Neural cell (in vitro differentiated cells): ENCODE measurements at regions not wholly inside any gene's neighbourhood (a gene's known extent, or its start where the extent isn't known, plus 50 kb on each side); places are given as distances from the start of the nearest gene placed in this dataset.

Experiments
- H2AFZ ChIP-seq: fragments of 200-600, 300-800 bp; sonication (generic), shearing (Covaris generic); 2 replicates; pipeline ENCODE4 v1.6.0; 2014; ENCODE audit warnings: low read depth, mild to moderate bottlenecking, antibody characterized with exemption, low read length, moderate library complexity
- H3F3A ChIP-seq: fragments of 200-600 bp; shearing (Covaris generic); 2 replicates; pipeline ENCODE4 v1.6.1; 2016; ENCODE audit warnings: mild to moderate bottlenecking, moderate library complexity, mixed read lengths, antibody characterized with exemption, low read length; ENCODE audit not compliant: insufficient read depth, poor library complexity, severe bottlenecking
- H3K27ac ChIP-seq: fragments of 200-600, 300-800 bp; sonication (generic), shearing (Covaris generic); 2 replicates; pipeline ENCODE4 v1.5.1; 2014; ENCODE audit warnings: mild to moderate bottlenecking, low read length, moderate library complexity
- H3K27me3 ChIP-seq: fragments of 300-800, 200-600 bp; sonication (generic), shearing (Covaris generic); 2 replicates; pipeline ENCODE4 v1.6.0; 2014; ENCODE audit warnings: mild to moderate bottlenecking, low read depth, low read length, moderate library complexity; ENCODE audit not compliant: insufficient read depth
- H3K36me3 ChIP-seq: fragments of 300-800, 200-600 bp; sonication (generic), shearing (Covaris generic); 2 replicates; pipeline ENCODE4 v1.5.1; 2014; ENCODE audit warnings: mild to moderate bottlenecking, antibody characterized with exemption, low read length, moderate library complexity; ENCODE audit not compliant: insufficient read depth
- H3K4me2 ChIP-seq: fragments of 300-800, 200-600 bp; sonication (generic), shearing (Covaris generic); 2 replicates; pipeline ENCODE4 v1.6.0; 2014; ENCODE audit warnings: mild to moderate bottlenecking, low read length
- H3K4me3 ChIP-seq: fragments of 300-800, 200-600 bp; sonication (generic), shearing (Covaris generic); 2 replicates; pipeline ENCODE4 v1.5.1; 2014; ENCODE audit warnings: mild to moderate bottlenecking, low read length, moderate library complexity
- H3K79me2 ChIP-seq: fragments of 200-600 bp; shearing (Covaris generic); replicated peaks from 2 replicates; pipeline ENCODE4 v1.6.0; 2014; ENCODE audit warnings: mild to moderate bottlenecking, low read length, moderate library complexity; ENCODE audit not compliant: insufficient read depth
- H3K9ac ChIP-seq: fragments of 300-800, 200-600 bp; sonication (generic), shearing (Covaris generic); 2 replicates; pipeline ENCODE4 v1.6.1; 2016; ENCODE audit warnings: mild to moderate bottlenecking, low read length, mixed read lengths
- H3K9me2 ChIP-seq: fragments of 200-600 bp; shearing (Covaris generic); 2 replicates; pipeline ENCODE4 v1.6.1; 2016; ENCODE audit warnings: mild to moderate bottlenecking, low read length, mixed read lengths; ENCODE audit not compliant: insufficient read depth
- H3K9me3 ChIP-seq: fragments of 200-600, 300-800 bp; sonication (generic), shearing (Covaris generic); 2 replicates; pipeline ENCODE4 v1.6.1; 2016; ENCODE audit warnings: mild to moderate bottlenecking, mixed run types, low read length, moderate library complexity, mixed read lengths
- H4K20me1 ChIP-seq: fragments of 200-600 bp; shearing (Covaris generic); 2 replicates; pipeline ENCODE4 v1.6.1; 2016; ENCODE audit warnings: mild to moderate bottlenecking, mixed run types; ENCODE audit not compliant: insufficient read depth
- EP300 ChIP-seq: fragments of 450-650 bp; conservative IDR thresholded peaks from 2 replicates; pipeline ENCODE4 v1.6.1; 2014; ENCODE audit warnings: antibody characterized with exemption, mild to moderate bottlenecking, moderate library complexity; ENCODE audit not compliant: poor library complexity, severe bottlenecking
- EZH2 ChIP-seq: fragments of 200-600, 300-800 bp; shearing (Covaris generic), sonication (generic); IDR thresholded peaks from 2 replicates; pipeline ENCODE4 v1.6.1; 2014; ENCODE audit warnings: antibody characterized with exemption, low read length, borderline replicate concordance, mild to moderate bottlenecking; ENCODE audit not compliant: insufficient read depth, poor library complexity, severe bottlenecking
- MXI1 ChIP-seq: fragments of 450-650 bp; conservative IDR thresholded peaks from 2 replicates; pipeline ENCODE4 v1.6.1; 2014; ENCODE audit warnings: antibody characterized with exemption, mild to moderate bottlenecking; ENCODE audit not compliant: poor library complexity, severe bottlenecking
- POLR2AphosphoS5 ChIP-seq: IDR thresholded peaks from 2 replicates; pipeline ENCODE4 v1.6.1; 2012
- RAD21 ChIP-seq: fragments of 450-650 bp; conservative IDR thresholded peaks from 2 replicates; pipeline ENCODE4 v1.6.1; 2014; ENCODE audit warnings: antibody characterized with exemption, mild to moderate bottlenecking, moderate library complexity
- SMC3 ChIP-seq: fragments of 450-650 bp; conservative IDR thresholded peaks from 2 replicates; pipeline ENCODE4 v1.6.1; 2014; ENCODE audit warnings: antibody characterized with exemption, mild to moderate bottlenecking, moderate library complexity; ENCODE audit not compliant: poor library complexity
- TAF1 ChIP-seq: IDR thresholded peaks from 2 replicates; pipeline ENCODE4 v1.6.1; 2012; ENCODE audit warnings: low read depth
- TF ChIP-seq, protein P1 (sequence below): IDR thresholded peaks from 2 replicates; pipeline ENCODE4 v1.6.1; 2012; ENCODE audit warnings: borderline replicate concordance
- TF ChIP-seq, protein P2 (sequence below): fragments of 450-650 bp; IDR thresholded peaks from 2 replicates; pipeline ENCODE4 v1.5.1; 2014; ENCODE audit warnings: antibody characterized with exemption, mild to moderate bottlenecking, moderate library complexity; ENCODE audit not compliant: poor library complexity, severe bottlenecking

DNA sequence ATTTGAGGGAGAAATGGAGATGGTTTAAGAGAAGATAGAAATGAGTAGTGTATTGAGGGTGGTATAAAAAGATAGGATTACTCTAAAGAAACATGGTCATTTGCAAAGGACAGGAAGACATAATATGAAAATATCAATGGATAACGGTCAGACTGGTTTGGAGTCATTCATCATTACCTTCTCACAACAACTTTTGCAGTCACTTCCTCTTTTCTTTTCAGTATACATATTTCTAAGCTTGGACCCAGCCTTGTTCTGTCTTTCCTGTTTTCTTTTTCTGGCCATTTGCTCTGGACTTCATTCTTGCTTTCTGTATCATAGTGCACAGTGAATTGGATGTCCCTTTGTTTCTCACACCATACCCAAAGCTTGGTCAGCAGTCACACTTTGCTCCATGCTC lies 966.5 kb upstream of the TYRP1 start:
- H3K9me3 ChIP-seq: no peaks in the 10 kb centered on the region
- no peaks in the 10 kb centered on the region for H3K27me3 ChIP-seq
- H3K9me2 ChIP-seq: no peaks in the 10 kb centered on the region
- H3F3A ChIP-seq: no peaks in the 10 kb centered on the region
- no peaks in the 10 kb centered on the region for H4K20me1 ChIP-seq
- TF ChIP-seq, protein P1, sequence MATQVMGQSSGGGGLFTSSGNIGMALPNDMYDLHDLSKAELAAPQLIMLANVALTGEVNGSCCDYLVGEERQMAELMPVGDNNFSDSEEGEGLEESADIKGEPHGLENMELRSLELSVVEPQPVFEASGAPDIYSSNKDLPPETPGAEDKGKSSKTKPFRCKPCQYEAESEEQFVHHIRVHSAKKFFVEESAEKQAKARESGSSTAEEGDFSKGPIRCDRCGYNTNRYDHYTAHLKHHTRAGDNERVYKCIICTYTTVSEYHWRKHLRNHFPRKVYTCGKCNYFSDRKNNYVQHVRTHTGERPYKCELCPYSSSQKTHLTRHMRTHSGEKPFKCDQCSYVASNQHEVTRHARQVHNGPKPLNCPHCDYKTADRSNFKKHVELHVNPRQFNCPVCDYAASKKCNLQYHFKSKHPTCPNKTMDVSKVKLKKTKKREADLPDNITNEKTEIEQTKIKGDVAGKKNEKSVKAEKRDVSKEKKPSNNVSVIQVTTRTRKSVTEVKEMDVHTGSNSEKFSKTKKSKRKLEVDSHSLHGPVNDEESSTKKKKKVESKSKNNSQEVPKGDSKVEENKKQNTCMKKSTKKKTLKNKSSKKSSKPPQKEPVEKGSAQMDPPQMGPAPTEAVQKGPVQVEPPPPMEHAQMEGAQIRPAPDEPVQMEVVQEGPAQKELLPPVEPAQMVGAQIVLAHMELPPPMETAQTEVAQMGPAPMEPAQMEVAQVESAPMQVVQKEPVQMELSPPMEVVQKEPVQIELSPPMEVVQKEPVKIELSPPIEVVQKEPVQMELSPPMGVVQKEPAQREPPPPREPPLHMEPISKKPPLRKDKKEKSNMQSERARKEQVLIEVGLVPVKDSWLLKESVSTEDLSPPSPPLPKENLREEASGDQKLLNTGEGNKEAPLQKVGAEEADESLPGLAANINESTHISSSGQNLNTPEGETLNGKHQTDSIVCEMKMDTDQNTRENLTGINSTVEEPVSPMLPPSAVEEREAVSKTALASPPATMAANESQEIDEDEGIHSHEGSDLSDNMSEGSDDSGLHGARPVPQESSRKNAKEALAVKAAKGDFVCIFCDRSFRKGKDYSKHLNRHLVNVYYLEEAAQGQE: no peak
- TF ChIP-seq, protein P2, sequence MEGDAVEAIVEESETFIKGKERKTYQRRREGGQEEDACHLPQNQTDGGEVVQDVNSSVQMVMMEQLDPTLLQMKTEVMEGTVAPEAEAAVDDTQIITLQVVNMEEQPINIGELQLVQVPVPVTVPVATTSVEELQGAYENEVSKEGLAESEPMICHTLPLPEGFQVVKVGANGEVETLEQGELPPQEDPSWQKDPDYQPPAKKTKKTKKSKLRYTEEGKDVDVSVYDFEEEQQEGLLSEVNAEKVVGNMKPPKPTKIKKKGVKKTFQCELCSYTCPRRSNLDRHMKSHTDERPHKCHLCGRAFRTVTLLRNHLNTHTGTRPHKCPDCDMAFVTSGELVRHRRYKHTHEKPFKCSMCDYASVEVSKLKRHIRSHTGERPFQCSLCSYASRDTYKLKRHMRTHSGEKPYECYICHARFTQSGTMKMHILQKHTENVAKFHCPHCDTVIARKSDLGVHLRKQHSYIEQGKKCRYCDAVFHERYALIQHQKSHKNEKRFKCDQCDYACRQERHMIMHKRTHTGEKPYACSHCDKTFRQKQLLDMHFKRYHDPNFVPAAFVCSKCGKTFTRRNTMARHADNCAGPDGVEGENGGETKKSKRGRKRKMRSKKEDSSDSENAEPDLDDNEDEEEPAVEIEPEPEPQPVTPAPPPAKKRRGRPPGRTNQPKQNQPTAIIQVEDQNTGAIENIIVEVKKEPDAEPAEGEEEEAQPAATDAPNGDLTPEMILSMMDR: no peak
- TF ChIP-seq MXI1 (no peak), EZH2 (no peak), EP300 (no peak), POLR2AphosphoS5 (no peak), RAD21 (no peak), SMC3 (no peak)
- H3K79me2 ChIP-seq: no peaks in the 10 kb centered on the region
- no peak overlapping the region for H2AFZ ChIP-seq
- no peak overlapping the region for H3K4me2 ChIP-seq
- H3K9ac ChIP-seq: no peak overlapping the region
- H3K36me3 ChIP-seq: no peaks in the 10 kb centered on the region
- H3K4me3 ChIP-seq: no peak overlapping the region
- H3K27ac ChIP-seq: no peak overlapping the region

DNA sequence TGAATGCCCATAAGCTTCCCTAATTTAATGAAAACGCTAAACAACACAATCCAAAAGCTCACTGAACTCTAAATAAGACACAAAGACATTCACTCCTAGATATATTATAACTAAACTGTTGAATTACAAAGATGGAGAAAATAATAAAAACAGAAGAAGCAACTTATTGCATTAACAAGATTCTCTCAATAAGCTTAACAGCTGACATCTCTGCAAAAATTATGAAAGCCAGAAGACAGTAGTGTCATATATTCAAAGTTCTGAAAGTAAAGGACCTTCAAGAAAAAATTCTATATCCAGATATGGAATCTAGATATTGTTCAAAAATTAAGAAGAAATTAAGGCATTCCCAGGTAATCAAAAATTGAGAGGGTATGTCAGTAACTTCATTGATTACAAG lies 957.8 kb upstream of the TYRP1 start:
- Histone ChIP-seq H3K27me3 (no peaks in the 10 kb centered on the region), H3K27ac (no peak overlapping the region), H3F3A (no peaks in the 10 kb centered on the region), H2AFZ (no peak overlapping the region), H3K79me2 (no peaks in the 10 kb centered on the region), H3K9me3 (no peaks in the 10 kb centered on the region), H3K4me3 (no peak overlapping the region), H3K9ac (no peak overlapping the region), H3K9me2 (no peaks in the 10 kb centered on the region), H4K20me1 (no peaks in the 10 kb centered on the region), H3K36me3 (no peaks in the 10 kb centered on the region), H3K4me2 (no peak overlapping the region)
- no peak for TF ChIP-seq MXI1

DNA sequence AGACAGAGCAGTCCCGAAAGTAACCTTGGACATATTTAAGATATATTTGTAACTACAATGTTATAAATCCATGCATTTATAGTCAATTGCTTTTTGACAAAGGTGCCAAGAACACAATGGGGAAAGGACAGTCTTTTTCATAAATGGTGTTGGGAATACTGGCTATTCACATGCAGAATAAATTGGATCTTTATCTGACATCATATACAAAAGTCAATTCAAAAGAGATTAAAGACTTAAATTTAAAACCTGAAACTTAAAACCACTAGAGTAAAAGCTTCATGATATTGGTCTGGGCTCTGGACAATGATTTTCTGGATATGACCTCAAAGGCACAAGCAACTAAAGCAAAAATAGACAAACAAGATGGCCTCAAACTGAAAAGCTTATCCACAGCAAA lies 950.7 kb upstream of the TYRP1 start:
- Histone ChIP-seq H3K4me2 (no peak overlapping the region), H3K27me3 (no peaks in the 10 kb centered on the region)
- TF ChIP-seq EZH2 (no peak), EP300 (no peak), MXI1 (no peak), SMC3 (no peak), TAF1 (no peak), POLR2AphosphoS5 (no peak), RAD21 (no peak)
- TF ChIP-seq, protein P2: no peak
- TF ChIP-seq, protein P1: no peak

More for the DNA sequence above, 950.7 kb upstream of the TYRP1 start:
- Histone ChIP-seq H3K27ac (no peak overlapping the region), H2AFZ (no peak overlapping the region), H3K9me2 (no peaks in the 10 kb centered on the region), H3K4me3 (no peak overlapping the region), H3K9ac (no peak overlapping the region), H3F3A (no peaks in the 10 kb centered on the region), H3K79me2 (no peaks in the 10 kb centered on the region), H3K36me3 (no peaks in the 10 kb centered on the region), H3K9me3 (no peaks in the 10 kb centered on the region), H4K20me1 (no peaks in the 10 kb centered on the region)
